Caco-2 (cell line): ENCODE measurements at regions not wholly inside any gene's neighbourhood (a gene's known extent, or its start where the extent isn't known, plus 50 kb on each side); places are given as distances from the start of the nearest gene placed in this dataset.

ENCODE experiments used
- BruUV-seq: library from RNA; stranded (reverse); fragments of 400-500 nt; replicated peaks from 2 replicates; lab custom pipeline; 2021; lab: Mats Ljungman, UMichigan
- CTCF ChIA-PET: fragments of 300-600 bp; sonication (Branson Sonifier 250); formaldehyde crosslinking; loops from one replicate; lab custom pipeline; 2022; ENCODE audit warnings: antibody characterized with exemption; lab: Charles Lee
- POLR2A ChIA-PET: fragments of 300-600 bp; sonication (Branson Sonifier 250); formaldehyde crosslinking; loops from one replicate; lab custom pipeline; 2022; ENCODE audit warnings: antibody characterized with exemption; lab: Charles Lee
- DNase-seq, 2 experiments: peaks; one replicate each; pipeline versions ENCODE4 v3.0.0 to v3.0.0-alpha.2; 2020 to 2022
- H3K27me3 ChIP-seq: replicated peaks from 2 replicates; pipeline ENCODE4 v1.6.0; 2011; ENCODE audit warnings: low read length; ENCODE audit not compliant: control insufficient read depth, insufficient read depth
- H3K36me3 ChIP-seq: 2 replicates; pipeline ENCODE4 v1.5.1; 2011; ENCODE audit warnings: low read length; ENCODE audit not compliant: control insufficient read depth, insufficient read depth
- H3K4me1 ChIP-seq: fragments of 250-450 bp; sonication (Bioruptor Pico); 2 replicates; pipeline ENCODE4 v1.5.1; 2020; ENCODE audit warnings: mild to moderate bottlenecking
- H3K4me3 ChIP-seq: 2 replicates; pipeline ENCODE4 v1.5.1; 2011; ENCODE audit warnings: low read depth, mild to moderate bottlenecking, control low read depth, low read length
- H3K9me3 ChIP-seq: fragments of 250-450 bp; sonication (Bioruptor Pico); 2 replicates; pipeline ENCODE4 v1.5.1; 2020; ENCODE audit warnings: mild to moderate bottlenecking, moderate library complexity
- H3K27ac Mint-ChIP-seq: one replicate; pipeline ENCODE4 v1.8.0; 2022; ENCODE audit warnings: mixed read lengths; ENCODE audit not compliant: unreplicated experiment
- H3K27me3 Mint-ChIP-seq: one replicate; pipeline ENCODE4 v1.8.0; 2022; ENCODE audit warnings: mixed read lengths; ENCODE audit not compliant: insufficient read depth, unreplicated experiment
- H3K36me3 Mint-ChIP-seq: one replicate; pipeline ENCODE4 v1.8.0; 2022; ENCODE audit warnings: mild to moderate bottlenecking, mixed read lengths; ENCODE audit not compliant: insufficient read depth, unreplicated experiment
- H3K4me1 Mint-ChIP-seq: one replicate; pipeline ENCODE4 v1.8.0; 2022; ENCODE audit warnings: low read depth, mixed read lengths; ENCODE audit not compliant: unreplicated experiment
- H3K4me3 Mint-ChIP-seq: one replicate; pipeline ENCODE4 v1.8.0; 2022; ENCODE audit warnings: mild to moderate bottlenecking, moderate library complexity, mixed read lengths; ENCODE audit not compliant: unreplicated experiment
- H3K9me3 Mint-ChIP-seq: one replicate; pipeline ENCODE4 v1.8.0; 2022; ENCODE audit warnings: mixed read lengths; ENCODE audit not compliant: unreplicated experiment
- intact Hi-C: fragments of 100-400 bp; cut with micrococcal nuclease; formaldehyde crosslinking; loops from one replicate; pipeline ENCODE4 v1.10.0; 2022; ENCODE audit not compliant: unreplicated experiment
- TF ChIP-seq, protein P1 (sequence below), 2 experiments: fragments of 200-600 bp in 1 of 2; IDR thresholded peaks; 1 replicate in 1 of 2; 2 replicates in 1 of 2; pipeline versions ENCODE4 v1.5.1 to v1.8.0; 2011 to 2022; ENCODE audit warnings: antibody characterized with exemption in 1 of 2, control low read depth in 1 of 2, inconsistent platforms in 1 of 2, low read depth in 1 of 2, low read length in 1 of 2, mild to moderate bottlenecking in 1 of 2, moderate library complexity in 1 of 2; ENCODE audit not compliant: insufficient read depth in 1 of 2, severe bottlenecking in 1 of 2, unreplicated experiment in 1 of 2

- no peak overlapping the region for H3K4me3 ChIP-seq
- no peaks in the 10 kb centered on the region for H3K4me1 ChIP-seq
- peaks cover 28% of the 10 kb centered on the region for H3K27me3 Mint-ChIP-seq
- H3K9me3 ChIP-seq: no peaks in the 10 kb centered on the region
- no peak overlapping the region for H3K4me3 Mint-ChIP-seq
- no peak overlapping the region for H3K27ac Mint-ChIP-seq
- TF ChIP-seq, protein P1, sequence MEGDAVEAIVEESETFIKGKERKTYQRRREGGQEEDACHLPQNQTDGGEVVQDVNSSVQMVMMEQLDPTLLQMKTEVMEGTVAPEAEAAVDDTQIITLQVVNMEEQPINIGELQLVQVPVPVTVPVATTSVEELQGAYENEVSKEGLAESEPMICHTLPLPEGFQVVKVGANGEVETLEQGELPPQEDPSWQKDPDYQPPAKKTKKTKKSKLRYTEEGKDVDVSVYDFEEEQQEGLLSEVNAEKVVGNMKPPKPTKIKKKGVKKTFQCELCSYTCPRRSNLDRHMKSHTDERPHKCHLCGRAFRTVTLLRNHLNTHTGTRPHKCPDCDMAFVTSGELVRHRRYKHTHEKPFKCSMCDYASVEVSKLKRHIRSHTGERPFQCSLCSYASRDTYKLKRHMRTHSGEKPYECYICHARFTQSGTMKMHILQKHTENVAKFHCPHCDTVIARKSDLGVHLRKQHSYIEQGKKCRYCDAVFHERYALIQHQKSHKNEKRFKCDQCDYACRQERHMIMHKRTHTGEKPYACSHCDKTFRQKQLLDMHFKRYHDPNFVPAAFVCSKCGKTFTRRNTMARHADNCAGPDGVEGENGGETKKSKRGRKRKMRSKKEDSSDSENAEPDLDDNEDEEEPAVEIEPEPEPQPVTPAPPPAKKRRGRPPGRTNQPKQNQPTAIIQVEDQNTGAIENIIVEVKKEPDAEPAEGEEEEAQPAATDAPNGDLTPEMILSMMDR (IDR thresholded peaks at IDR 0.05; ENCODE audit: insufficient read depth in 1 of 2, low read depth in 1 of 2, low read length in 1 of 2, severe bottlenecking in 1 of 2, unreplicated experiment in 1 of 2): no peak
- intact Hi-C loops: no loop called here
- no peaks in the 10 kb centered on the region for H3K27me3 ChIP-seq
- H3K36me3 Mint-ChIP-seq: peaks cover 4% of the 10 kb centered on the region
- H3K4me1 Mint-ChIP-seq: no peaks in the 10 kb centered on the region
- no peaks in the 10 kb centered on the region for H3K36me3 ChIP-seq
- DNase-seq: no peak
- H3K9me3 Mint-ChIP-seq: no peaks in the 10 kb centered on the region
- CTCF ChIA-PET: no interaction called here
- no TSS peak for BruUV-seq
- POLR2A ChIA-PET: no interaction called here
Measured at GRCh38 chr5:53378590-53379247, 101.7 kb upstream of the FST start.

- POLR2A ChIA-PET: no interaction called here
Measured at GRCh38 chr5:53386341-53386740, 94.1 kb upstream of the FST start.

DNA sequence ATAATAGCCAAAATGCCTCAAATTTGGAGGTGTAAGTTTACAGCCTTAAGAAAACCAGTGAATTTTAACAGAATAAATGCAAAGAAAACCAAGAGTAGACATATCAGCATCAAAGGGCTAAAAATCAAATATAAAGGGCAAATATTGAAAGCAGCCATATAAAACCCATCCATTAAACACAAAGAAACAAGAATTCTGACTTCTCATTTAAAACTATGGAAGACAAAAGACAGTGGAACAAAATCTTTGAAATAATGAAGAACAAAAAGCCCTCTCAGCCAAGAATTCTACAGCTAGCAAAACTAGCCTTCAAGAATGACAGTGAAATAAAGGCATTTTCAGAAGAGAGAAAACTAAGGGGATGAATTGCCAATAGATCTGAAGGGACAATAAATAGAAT lies 91.3 kb upstream of the FST start:
- Histone ChIP-seq H3K4me3 (no peak overlapping the region), H3K4me1 (no peaks in the 10 kb centered on the region), H3K9me3 (peaks cover 9% of the 10 kb centered on the region; the same call in 1 of the 2 replicates), H3K27me3 (no peaks in the 10 kb centered on the region), H3K36me3 (no peaks in the 10 kb centered on the region)
- Mint-ChIP-seq H3K27me3 (peaks cover 13% of the 10 kb centered on the region), H3K36me3 (no peaks in the 10 kb centered on the region), H3K27ac (no peak overlapping the region), H3K9me3 (peaks cover 23% of the 10 kb centered on the region), H3K4me1 (no peaks in the 10 kb centered on the region), H3K4me3 (no peak overlapping the region)
- ChIA-PET POLR2A (no interaction called here), CTCF (no interaction called here)
- TF ChIP-seq, protein P1 (IDR thresholded peaks at IDR 0.05; ENCODE audit: insufficient read depth in 1 of 2, low read depth in 1 of 2, low read length in 1 of 2, severe bottlenecking in 1 of 2, unreplicated experiment in 1 of 2): no peak
- no peak for DNase-seq
- intact Hi-C loops: no loop called here
- no TSS peak for BruUV-seq

More at GRCh38 chr5:53386341-53386740, 94.1 kb upstream of the FST start:
- TF ChIP-seq, protein P1 (IDR thresholded peaks at IDR 0.05; ENCODE audit: insufficient read depth in 1 of 2, low read depth in 1 of 2, low read length in 1 of 2, severe bottlenecking in 1 of 2, unreplicated experiment in 1 of 2): no peak
- Histone ChIP-seq H3K9me3 (peaks cover 9% of the 10 kb centered on the region; the same call in 1 of the 2 replicates), H3K4me3 (no peak overlapping the region), H3K27me3 (no peaks in the 10 kb centered on the region), H3K4me1 (no peaks in the 10 kb centered on the region), H3K36me3 (no peaks in the 10 kb centered on the region)
- H3K36me3 Mint-ChIP-seq: no peaks in the 10 kb centered on the region
- no peak overlapping the region for H3K4me3 Mint-ChIP-seq
- H3K27ac Mint-ChIP-seq: no peak overlapping the region
- intact Hi-C loops: no loop called here
- DNase-seq: no peak
- BruUV-seq: no TSS peak
- peaks cover 8% of the 10 kb centered on the region for H3K27me3 Mint-ChIP-seq
- no peaks in the 10 kb centered on the region for H3K4me1 Mint-ChIP-seq
- H3K9me3 Mint-ChIP-seq: peaks cover 23% of the 10 kb centered on the region
- CTCF ChIA-PET: no interaction called here
